IgD-negative memory B cell (primary cell): ENCODE measurements at regions not wholly inside any gene's neighbourhood (a gene's known extent, or its start where the extent isn't known, plus 50 kb on each side); places are given as distances from the start of the nearest gene placed in this dataset.

Source experiments
- H3K27ac Mint-ChIP-seq, 3 donors: one replicate each; pipeline ENCODE4 v1.8.0; 2020 to 2022; ENCODE audit warnings: mild to moderate bottlenecking in 3 of 3, mixed read lengths in 3 of 3, moderate library complexity in 1 of 3
- H3K27me3 Mint-ChIP-seq: one replicate; pipeline ENCODE4 v1.8.0; 2021; ENCODE audit warnings: mixed read lengths
- H3K36me3 Mint-ChIP-seq: one replicate; pipeline ENCODE4 v1.8.0; 2020; ENCODE audit warnings: mild to moderate bottlenecking, mixed read lengths
- H3K4me1 Mint-ChIP-seq, 3 donors: one replicate each; pipeline ENCODE4 v1.8.0; 2020 to 2022; ENCODE audit warnings: mixed read lengths in 3 of 3, mild to moderate bottlenecking in 1 of 3
- H3K4me3 Mint-ChIP-seq, 4 donors: one replicate each; pipeline ENCODE4 v1.8.0; 2020 to 2022; ENCODE audit warnings: mild to moderate bottlenecking in 4 of 4, mixed read lengths in 4 of 4, moderate library complexity in 3 of 4
- H3K9me3 Mint-ChIP-seq, 3 donors: one replicate each; pipeline ENCODE4 v1.8.0; 2020 to 2021; ENCODE audit warnings: mixed read lengths in 3 of 3, mild to moderate bottlenecking in 1 of 3

GRCh38 chr4:27293831-27294230 is 433.2 kb downstream of the STIM2 start:
- Mint-ChIP-seq H3K4me1 (no peaks in the 10 kb centered on the region), H3K9me3 (peaks cover 0 to 6% (median 2%) of the 10 kb centered on the region in 3 donors), H3K4me3 (no peak overlapping the region), H3K36me3 (no peaks in the 10 kb centered on the region), H3K27ac (no peak overlapping the region), H3K27me3 (no peaks in the 10 kb centered on the region)

- no peaks in the 10 kb centered on the region for H3K27me3 Mint-ChIP-seq
- H3K4me3 Mint-ChIP-seq: no peak overlapping the region
- H3K27ac Mint-ChIP-seq: no peak overlapping the region
- H3K4me1 Mint-ChIP-seq: no peaks in the 10 kb centered on the region
- H3K9me3 Mint-ChIP-seq: peaks cover 4 to 10% (median 5%) of the 10 kb centered on the region in 3 donors
- no peaks in the 10 kb centered on the region for H3K36me3 Mint-ChIP-seq
Measured at GRCh38 chr4:27304751-27305150, 444.1 kb downstream of the STIM2 start.

GRCh38 chr4:27305246-27305645 is 444.6 kb downstream of the STIM2 start:
- Mint-ChIP-seq H3K4me1 (no peaks in the 10 kb centered on the region), H3K36me3 (no peaks in the 10 kb centered on the region), H3K9me3 (peaks cover 4 to 8% (median 5%) of the 10 kb centered on the region in 3 donors), H3K27me3 (no peaks in the 10 kb centered on the region), H3K4me3 (no peak overlapping the region), H3K27ac (no peak overlapping the region)

GRCh38 chr4:27308379-27308778 is 447.7 kb downstream of the STIM2 start:
- Mint-ChIP-seq H3K36me3 (no peaks in the 10 kb centered on the region), H3K4me3 (no peak overlapping the region), H3K27ac (no peak overlapping the region), H3K9me3 (peaks cover 0 to 1% (median 0%) of the 10 kb centered on the region in 3 donors), H3K4me1 (peaks cover 0 to 1% (median 0%) of the 10 kb centered on the region in 3 donors), H3K27me3 (peaks cover 3% of the 10 kb centered on the region)

GRCh38 chr4:27315625-27316024 is 455.0 kb downstream of the STIM2 start:
- Mint-ChIP-seq H3K4me3 (no peak overlapping the region), H3K9me3 (peaks cover 0 to 3% (median 3%) of the 10 kb centered on the region in 3 donors), H3K4me1 (peaks cover 0 to 1% (median 0%) of the 10 kb centered on the region in 3 donors), H3K36me3 (no peaks in the 10 kb centered on the region), H3K27ac (no peak overlapping the region), H3K27me3 (peaks cover 6% of the 10 kb centered on the region)

- no peaks in the 10 kb centered on the region for H3K36me3 Mint-ChIP-seq
- no peak overlapping the region for H3K27ac Mint-ChIP-seq
- peaks cover 0 to 3% (median 3%) of the 10 kb centered on the region in 3 donors for H3K9me3 Mint-ChIP-seq
- H3K27me3 Mint-ChIP-seq: peaks cover 6% of the 10 kb centered on the region
- H3K4me1 Mint-ChIP-seq: peaks cover 0 to 1% (median 0%) of the 10 kb centered on the region in 3 donors
- peak overlapping the region in 1 of 4 donors; percentile 6 for H3K4me3 Mint-ChIP-seq
Measured at GRCh38 chr4:27316176-27316575, 455.5 kb downstream of the STIM2 start.

GRCh38 chr4:27318740-27319139 is 458.1 kb downstream of the STIM2 start:
- peaks cover 0 to 3% (median 2%) of the 10 kb centered on the region in 3 donors for H3K9me3 Mint-ChIP-seq
- H3K36me3 Mint-ChIP-seq: no peaks in the 10 kb centered on the region
- no peaks in the 10 kb centered on the region for H3K4me1 Mint-ChIP-seq

GRCh38 chr4:27326991-27327390 is 466.4 kb downstream of the STIM2 start:
- Mint-ChIP-seq H3K36me3 (no peaks in the 10 kb centered on the region), H3K4me1 (no peaks in the 10 kb centered on the region), H3K27me3 (no peaks in the 10 kb centered on the region), H3K27ac (no peak overlapping the region), H3K4me3 (no peak overlapping the region), H3K9me3 (peaks cover 0 to 2% (median 0%) of the 10 kb centered on the region in 3 donors)

More at GRCh38 chr4:27318740-27319139, 458.1 kb downstream of the STIM2 start:
- Mint-ChIP-seq H3K4me3 (no peak overlapping the region), H3K27me3 (peaks cover 3% of the 10 kb centered on the region), H3K27ac (no peak overlapping the region)

GRCh38 chr4:27327421-27328181 is 467.0 kb downstream of the STIM2 start:
- Mint-ChIP-seq H3K4me3 (no peak overlapping the region), H3K27ac (no peak overlapping the region), H3K9me3 (peaks cover 0 to 2% (median 0%) of the 10 kb centered on the region in 3 donors), H3K36me3 (no peaks in the 10 kb centered on the region), H3K4me1 (no peaks in the 10 kb centered on the region), H3K27me3 (no peaks in the 10 kb centered on the region)

- peaks cover 0 to 3% (median 0%) of the 10 kb centered on the region in 3 donors for H3K9me3 Mint-ChIP-seq
- no peaks in the 10 kb centered on the region for H3K4me1 Mint-ChIP-seq
Measured at GRCh38 chr4:27338530-27338929, 477.9 kb downstream of the STIM2 start.

GRCh38 chr4:27343411-27343810 is 482.8 kb downstream of the STIM2 start:
- Mint-ChIP-seq H3K27me3 (no peaks in the 10 kb centered on the region), H3K9me3 (peaks cover 0 to 3% (median 0%) of the 10 kb centered on the region in 3 donors), H3K27ac (no peak overlapping the region), H3K4me3 (no peak overlapping the region), H3K4me1 (no peaks in the 10 kb centered on the region), H3K36me3 (no peaks in the 10 kb centered on the region)

More at GRCh38 chr4:27338530-27338929, 477.9 kb downstream of the STIM2 start:
- Mint-ChIP-seq H3K27me3 (no peaks in the 10 kb centered on the region), H3K4me3 (no peak overlapping the region), H3K27ac (no peak overlapping the region), H3K36me3 (no peaks in the 10 kb centered on the region)

- no peaks in the 10 kb centered on the region for H3K27me3 Mint-ChIP-seq
- H3K27ac Mint-ChIP-seq: no peak overlapping the region
- H3K36me3 Mint-ChIP-seq: no peaks in the 10 kb centered on the region
- peaks cover 0 to 2% (median 0%) of the 10 kb centered on the region in 3 donors for H3K9me3 Mint-ChIP-seq
- H3K4me3 Mint-ChIP-seq: no peak overlapping the region
- no peaks in the 10 kb centered on the region for H3K4me1 Mint-ChIP-seq
Measured at GRCh38 chr4:27350161-27350560, 489.5 kb downstream of the STIM2 start.

- Mint-ChIP-seq H3K27ac (no peak overlapping the region), H3K27me3 (no peaks in the 10 kb centered on the region), H3K4me3 (no peak overlapping the region), H3K36me3 (no peaks in the 10 kb centered on the region), H3K4me1 (no peaks in the 10 kb centered on the region), H3K9me3 (peaks cover 0 to 5% (median 2%) of the 10 kb centered on the region in 3 donors)
Measured at GRCh38 chr4:27357283-27357682, 496.6 kb downstream of the STIM2 start.

- Mint-ChIP-seq H3K36me3 (no peaks in the 10 kb centered on the region), H3K4me3 (no peak overlapping the region), H3K27ac (no peak overlapping the region), H3K27me3 (no peaks in the 10 kb centered on the region), H3K4me1 (peaks cover 0 to 1% (median 0%) of the 10 kb centered on the region in 3 donors), H3K9me3 (peaks cover 0 to 5% (median 2%) of the 10 kb centered on the region in 3 donors)
Measured at GRCh38 chr4:27358269-27358668, 497.6 kb downstream of the STIM2 start.

- H3K36me3 Mint-ChIP-seq: no peaks in the 10 kb centered on the region
- H3K4me3 Mint-ChIP-seq: no peak overlapping the region
- H3K9me3 Mint-ChIP-seq: peaks cover 0 to 9% (median 0%) of the 10 kb centered on the region in 3 donors
- H3K27me3 Mint-ChIP-seq: no peaks in the 10 kb centered on the region
- peaks cover 0 to 1% (median 0%) of the 10 kb centered on the region in 3 donors for H3K4me1 Mint-ChIP-seq
- H3K27ac Mint-ChIP-seq: no peak overlapping the region
Measured at GRCh38 chr4:27360131-27360530, 499.5 kb downstream of the STIM2 start.

GRCh38 chr4:27360790-27361267 is 500.2 kb downstream of the STIM2 start:
- Mint-ChIP-seq H3K27ac (no peak overlapping the region), H3K36me3 (no peaks in the 10 kb centered on the region), H3K27me3 (no peaks in the 10 kb centered on the region), H3K4me1 (peaks cover 0 to 1% (median 0%) of the 10 kb centered on the region in 3 donors), H3K9me3 (peaks cover 0 to 9% (median 0%) of the 10 kb centered on the region in 3 donors), H3K4me3 (no peak overlapping the region)
